BLaER1 (cell line): ENCODE measurements at regions not wholly inside any gene's neighbourhood (a gene's known extent, or its start where the extent isn't known, plus 50 kb on each side); places are given as distances from the start of the nearest gene placed in this dataset.
A peak's percentile ranks its signal among the peaks of the same experiment; 100 is the strongest.

Experiments used
- H3K27ac ChIP-seq: shearing (Covaris generic); formaldehyde crosslinking; 2 replicates; pipeline ENCODE4 v1.8.1; 2022
- H3K27me3 ChIP-seq: shearing (Covaris generic); formaldehyde crosslinking; 2 replicates; pipeline ENCODE4 v1.8.1; 2022
- H3K36me3 ChIP-seq: shearing (Covaris generic); formaldehyde crosslinking; 2 replicates; pipeline ENCODE4 v1.8.1; 2022
- H3K4me1 ChIP-seq: shearing (Covaris generic); formaldehyde crosslinking; 2 replicates; pipeline ENCODE4 v1.8.1; 2022
- H3K4me2 ChIP-seq: shearing (Covaris generic); formaldehyde crosslinking; 2 replicates; pipeline ENCODE4 v1.8.1; 2022
- H3K4me3 ChIP-seq: shearing (Covaris generic); formaldehyde crosslinking; 2 replicates; pipeline ENCODE4 v1.8.1; 2022
- H3K9ac ChIP-seq: shearing (Covaris generic); formaldehyde crosslinking; 2 replicates; pipeline ENCODE4 v1.8.1; 2022
- H3K9me3 ChIP-seq: shearing (Covaris generic); formaldehyde crosslinking; 2 replicates; pipeline ENCODE4 v1.8.1; 2022
- H4K20me1 ChIP-seq: shearing (Covaris generic); formaldehyde crosslinking; 2 replicates; pipeline ENCODE4 v1.8.1; 2022
- Cebpa-rat ChIP-seq: shearing (Covaris generic); IDR thresholded peaks from 2 replicates; pipeline ENCODE4 v1.8.1; 2022

DNA sequence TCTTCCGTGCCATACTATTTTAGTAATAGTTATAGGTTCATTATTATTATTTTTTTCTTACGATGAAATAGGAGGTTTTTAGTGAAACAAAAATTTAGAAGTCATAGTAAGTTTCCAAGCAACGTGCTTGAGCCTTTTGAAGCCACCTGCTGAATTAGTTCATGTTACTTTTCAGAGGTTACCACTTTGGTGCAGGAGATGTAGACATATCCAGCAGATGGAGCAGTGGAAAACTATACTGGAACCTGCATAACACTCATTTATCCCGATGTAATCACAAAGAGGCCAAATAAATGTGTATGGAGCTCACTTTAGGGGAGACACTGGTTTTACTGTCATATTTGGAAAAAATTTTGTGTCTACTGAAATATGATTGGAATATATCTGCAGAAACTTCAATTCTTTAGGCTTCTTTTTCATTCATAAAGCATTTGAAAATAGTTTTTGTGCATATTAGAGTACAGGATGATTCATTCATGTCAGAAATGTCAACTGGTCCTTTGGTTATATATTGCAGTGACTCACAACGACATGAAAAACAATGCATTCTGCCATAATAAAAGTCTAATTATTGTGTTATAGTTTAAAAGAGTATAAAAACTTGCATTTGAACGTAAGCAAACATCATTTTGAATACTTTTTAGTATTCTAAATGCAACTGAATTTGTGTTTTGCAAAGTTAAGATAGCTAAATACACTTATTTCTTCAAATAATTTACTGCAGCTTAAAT lies 2182.9 kb upstream of the TENM3 start:
- Histone ChIP-seq H3K27ac (no peak overlapping the region), H3K4me1 (peaks cover 20% of the 10 kb centered on the region), H3K9ac (no peak overlapping the region), H3K4me2 (no peak overlapping the region), H3K27me3 (peaks cover 46% of the 10 kb centered on the region), H3K36me3 (no peaks in the 10 kb centered on the region), H4K20me1 (peaks cover 29% of the 10 kb centered on the region), H3K9me3 (peaks cover 4% of the 10 kb centered on the region; the same call in 1 of the 2 replicates), H3K4me3 (no peak overlapping the region)
- TF ChIP-seq Cebpa-rat = no peak

GRCh38 chr4:180081072-180081471 lies 2162.1 kb upstream of the TENM3 start:
- Histone ChIP-seq H3K27me3 (no peaks in the 10 kb centered on the region), H3K9ac (no peak overlapping the region)
- TF ChIP-seq Cebpa-rat = no peak

GRCh38 chr4:180084561-180084960 lies 2158.6 kb upstream of the TENM3 start:
- Histone ChIP-seq H3K4me2 (no peak overlapping the region), H3K36me3 (no peaks in the 10 kb centered on the region), H4K20me1 (no peaks in the 10 kb centered on the region), H3K27ac (no peak overlapping the region), H3K9me3 (no peaks in the 10 kb centered on the region), H3K27me3 (no peaks in the 10 kb centered on the region), H3K4me3 (no peak overlapping the region), H3K4me1 (no peaks in the 10 kb centered on the region), H3K9ac (no peak overlapping the region)
- TF ChIP-seq Cebpa-rat = no peak

More at GRCh38 chr4:180081072-180081471, 2162.1 kb upstream of the TENM3 start:
- Histone ChIP-seq H3K9me3 (no peaks in the 10 kb centered on the region), H3K36me3 (no peaks in the 10 kb centered on the region), H3K4me2 (no peak overlapping the region), H3K4me1 (no peaks in the 10 kb centered on the region), H3K4me3 (no peak overlapping the region), H3K27ac (no peak overlapping the region), H4K20me1 (no peaks in the 10 kb centered on the region)

DNA sequence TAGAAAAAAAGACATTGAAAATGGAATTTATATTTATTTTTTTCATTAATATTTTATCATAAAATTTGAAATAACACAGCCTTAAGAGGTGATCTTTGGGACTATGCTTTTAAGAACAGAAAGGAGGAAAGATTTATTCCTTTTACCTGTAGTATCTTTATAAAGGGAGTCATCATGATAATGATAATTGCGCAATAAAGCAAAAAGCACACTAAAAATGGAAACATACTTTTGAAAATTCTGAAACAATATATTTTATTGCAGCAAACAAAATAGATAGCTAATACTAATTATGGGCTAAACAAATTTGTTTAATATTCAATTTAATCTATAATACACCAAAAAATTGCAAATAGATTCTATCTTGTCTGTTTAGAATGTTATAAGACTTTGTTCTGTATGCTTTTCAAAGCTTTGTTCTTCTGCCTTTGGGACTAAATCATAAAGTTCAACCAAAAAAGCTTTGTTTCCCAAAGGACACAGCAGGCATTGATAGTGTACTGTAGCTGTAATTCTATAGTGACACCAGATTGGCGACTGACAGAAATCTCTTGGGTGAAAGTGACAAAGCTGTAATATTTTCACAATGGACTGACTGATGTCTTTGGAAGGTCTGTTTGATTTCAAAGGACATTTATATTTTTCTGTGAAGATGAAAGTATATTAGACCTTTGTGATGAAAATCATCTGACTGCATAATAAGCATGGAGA lies 2156.6 kb upstream of the TENM3 start:
- no peaks in the 10 kb centered on the region for H3K36me3 ChIP-seq
- no peaks in the 10 kb centered on the region for H3K27me3 ChIP-seq
- no peak overlapping the region for H3K27ac ChIP-seq
- no peaks in the 10 kb centered on the region for H3K9me3 ChIP-seq
- H3K4me3 ChIP-seq = no peak overlapping the region
- H3K4me1 ChIP-seq = no peaks in the 10 kb centered on the region
- peak; percentile 23; the same call in 1 of the 2 replicates for TF ChIP-seq Cebpa-rat
- H4K20me1 ChIP-seq = no peaks in the 10 kb centered on the region
- no peak overlapping the region for H3K4me2 ChIP-seq
- H3K9ac ChIP-seq = no peak overlapping the region

- Histone ChIP-seq H4K20me1 (no peaks in the 10 kb centered on the region), H3K4me2 (no peak overlapping the region), H3K27me3 (no peaks in the 10 kb centered on the region), H3K9ac (no peak overlapping the region), H3K4me3 (no peak overlapping the region), H3K36me3 (no peaks in the 10 kb centered on the region), H3K4me1 (peaks cover 13% of the 10 kb centered on the region), H3K9me3 (no peaks in the 10 kb centered on the region), H3K27ac (no peak overlapping the region)
- no peak for TF ChIP-seq Cebpa-rat
Observed at GRCh38 chr4:180098586-180098985, 2144.6 kb upstream of the TENM3 start.

DNA sequence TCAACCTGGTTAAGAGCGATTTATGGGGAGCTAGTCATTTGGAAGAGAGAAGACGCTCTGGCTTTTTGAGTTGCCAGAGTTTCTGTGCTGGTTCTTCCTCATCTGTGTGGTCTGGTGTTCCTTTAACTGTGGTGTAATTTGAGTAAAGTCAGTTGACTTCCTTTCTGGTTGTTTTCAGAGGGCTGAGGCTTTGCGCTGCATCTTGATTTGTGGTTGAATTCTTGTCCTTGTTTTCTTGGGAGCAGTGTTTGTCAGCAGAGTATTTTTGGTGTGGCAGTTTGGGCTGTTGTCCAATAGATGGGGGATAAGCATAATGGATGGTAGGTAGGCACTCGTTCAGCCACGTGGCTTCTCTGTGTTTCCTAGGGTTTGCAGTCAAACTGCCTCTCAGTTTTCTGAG lies 2143.2 kb upstream of the TENM3 start:
- TF ChIP-seq Cebpa-rat = no peak
- peaks cover 13% of the 10 kb centered on the region for H3K4me1 ChIP-seq
- no peaks in the 10 kb centered on the region for H3K27me3 ChIP-seq
- H3K36me3 ChIP-seq = no peaks in the 10 kb centered on the region
- no peak overlapping the region for H3K27ac ChIP-seq
- no peak overlapping the region for H3K4me3 ChIP-seq
- peak overlapping the region; percentile 57 for H3K4me2 ChIP-seq
- no peaks in the 10 kb centered on the region for H4K20me1 ChIP-seq
- H3K9ac ChIP-seq = no peak overlapping the region
- no peaks in the 10 kb centered on the region for H3K9me3 ChIP-seq

DNA sequence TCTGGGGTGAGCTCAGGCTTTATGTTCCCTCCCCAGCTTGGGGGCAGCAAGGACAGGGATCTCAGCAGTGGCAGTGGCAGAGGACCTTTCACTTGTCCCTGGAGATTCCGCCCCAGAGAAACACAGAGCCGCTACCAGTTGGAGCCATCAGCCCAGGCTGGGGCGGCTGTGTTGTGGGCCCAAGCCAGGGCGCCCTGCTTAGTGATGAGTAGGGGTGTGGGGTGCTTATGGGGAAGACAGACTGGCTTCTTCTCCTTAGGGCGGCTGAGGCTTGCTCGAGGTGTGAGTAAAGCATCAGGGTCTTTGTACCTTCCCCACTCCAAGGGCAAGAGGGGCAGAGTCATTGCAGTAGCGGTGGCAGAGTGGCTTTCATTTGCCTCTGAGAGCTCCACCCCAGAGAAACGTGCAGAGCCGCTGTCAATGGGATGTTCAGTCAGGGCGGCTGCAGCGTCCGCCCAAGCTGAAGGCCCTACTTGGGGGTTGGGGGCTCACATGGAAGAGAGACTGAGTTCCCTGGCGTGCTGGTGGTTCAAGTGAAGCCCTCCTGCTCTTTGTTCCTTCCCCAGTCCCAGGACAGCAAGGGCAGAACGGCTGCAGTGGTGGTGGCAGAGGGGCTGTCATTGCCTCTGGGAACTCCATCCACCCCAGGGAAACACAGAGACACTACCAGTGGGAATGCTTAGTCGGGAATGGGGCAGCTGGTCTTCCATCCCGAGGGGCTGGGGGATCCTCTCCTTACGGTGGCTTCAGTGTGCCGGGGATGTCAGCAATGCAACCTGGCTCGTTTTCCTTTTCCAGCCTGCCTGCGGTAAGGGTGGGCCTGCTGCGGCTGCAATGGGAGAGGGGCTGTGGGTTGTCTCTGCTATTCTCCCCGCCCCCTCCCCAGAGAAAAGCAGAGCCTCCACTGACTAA lies 2142.5 kb upstream of the TENM3 start:
- TF ChIP-seq Cebpa-rat = no peak
- H3K4me1 ChIP-seq = peaks cover 13% of the 10 kb centered on the region

GRCh38 chr4:180101348-180102083 lies 2141.7 kb upstream of the TENM3 start:
- Histone ChIP-seq H3K27me3 (no peaks in the 10 kb centered on the region), H3K4me2 (no peak overlapping the region)
- TF ChIP-seq Cebpa-rat = no peak

More for the DNA sequence above, 2142.5 kb upstream of the TENM3 start:
- Histone ChIP-seq H3K9ac (no peak overlapping the region), H3K36me3 (no peaks in the 10 kb centered on the region), H3K4me2 (peak overlapping the region; percentile 57), H3K27me3 (no peaks in the 10 kb centered on the region), H3K9me3 (no peaks in the 10 kb centered on the region), H4K20me1 (no peaks in the 10 kb centered on the region), H3K27ac (no peak overlapping the region), H3K4me3 (no peak overlapping the region)

GRCh38 chr4:180103794-180104193 lies 2139.4 kb upstream of the TENM3 start:
- H3K4me3 ChIP-seq = no peak overlapping the region

More at GRCh38 chr4:180101348-180102083, 2141.7 kb upstream of the TENM3 start:
- peaks cover 13% of the 10 kb centered on the region for H3K4me1 ChIP-seq
- no peak overlapping the region for H3K27ac ChIP-seq
- H3K36me3 ChIP-seq = no peaks in the 10 kb centered on the region
- H4K20me1 ChIP-seq = no peaks in the 10 kb centered on the region
- H3K9ac ChIP-seq = no peak overlapping the region
- no peaks in the 10 kb centered on the region for H3K9me3 ChIP-seq
- no peak overlapping the region for H3K4me3 ChIP-seq

More at GRCh38 chr4:180103794-180104193, 2139.4 kb upstream of the TENM3 start:
- no peak overlapping the region for H3K4me2 ChIP-seq
- H3K27ac ChIP-seq = no peak overlapping the region
- H3K4me1 ChIP-seq = peaks cover 13% of the 10 kb centered on the region
- no peaks in the 10 kb centered on the region for H3K9me3 ChIP-seq
- no peaks in the 10 kb centered on the region for H3K27me3 ChIP-seq
- H3K36me3 ChIP-seq = no peaks in the 10 kb centered on the region
- TF ChIP-seq Cebpa-rat = no peak
- no peak overlapping the region for H3K9ac ChIP-seq
- no peaks in the 10 kb centered on the region for H4K20me1 ChIP-seq
